ENCODE measurements at regions not wholly inside any gene's neighbourhood (a gene's known extent, or its start where the extent isn't known, plus 50 kb on each side); places are given as distances from the start of the nearest gene placed in this dataset.
"Not testable (repeated sequence)": the region's sequence is repeated elsewhere in the genome, so short reads cannot be mapped to it uniquely, and the experiment has no call there.

- TF ChIP-seq POLR2A (IDR thresholded peaks at IDR 0.05; ENCODE audit: low read length) (no peak), GATA1 (IDR thresholded peaks at IDR 0.05; ENCODE audit: low read depth, low read length) (no peak)
- DNase-seq, result no peak
Measured at GRCh38 chr13:65265988-65266387, 1964.1 kb downstream of the PCDH9 start.

GRCh38 chr13:65264066-65264465 is 1966.1 kb downstream of the PCDH9 start:
- no peak for DNase-seq

GRCh38 chr13:65260946-65261891 is 1968.9 kb downstream of the PCDH9 start:
- no peak for TF ChIP-seq POLR2A (IDR thresholded peaks at IDR 0.05; ENCODE audit: low read length)
- no peak for TF ChIP-seq GATA1 (IDR thresholded peaks at IDR 0.05; ENCODE audit: low read depth, low read length)
- DNase-seq, result no peak

More at GRCh38 chr13:65264066-65264465, 1966.1 kb downstream of the PCDH9 start:
- TF ChIP-seq POLR2A (IDR thresholded peaks at IDR 0.05; ENCODE audit: low read length) (no peak), GATA1 (IDR thresholded peaks at IDR 0.05; ENCODE audit: low read depth, low read length) (no peak)

- TF ChIP-seq POLR2A (IDR thresholded peaks at IDR 0.05; ENCODE audit: low read length), result no peak
- no peak for TF ChIP-seq GATA1 (IDR thresholded peaks at IDR 0.05; ENCODE audit: low read depth, low read length)
- no peak for DNase-seq
Measured at GRCh38 chr13:65240773-65241172, 1989.4 kb downstream of the PCDH9 start.

- TF ChIP-seq GATA1 (IDR thresholded peaks at IDR 0.05; ENCODE audit: low read depth, low read length), result no peak
- no peak for TF ChIP-seq POLR2A (IDR thresholded peaks at IDR 0.05; ENCODE audit: low read length)
- DNase-seq, result no peak
Measured at GRCh38 chr13:65236841-65237418, 1993.2 kb downstream of the PCDH9 start.

- DNase-seq, result no peak
- no peak for TF ChIP-seq GATA1 (IDR thresholded peaks at IDR 0.05; ENCODE audit: low read depth, low read length)
- TF ChIP-seq POLR2A (IDR thresholded peaks at IDR 0.05; ENCODE audit: low read length), result no peak
Measured at GRCh38 chr13:65217471-65217995, 2012.6 kb downstream of the PCDH9 start.

- not testable (repeated sequence) for DNase-seq
Measured at GRCh38 chr13:65202845-65203244, 2027.3 kb downstream of the PCDH9 start.

- no peak for DNase-seq
Measured at GRCh38 chr13:65188721-65189120, 2041.4 kb downstream of the PCDH9 start.

GRCh38 chr13:65168026-65168425 is 2062.1 kb downstream of the PCDH9 start:
- TF ChIP-seq GATA1 (IDR thresholded peaks at IDR 0.05; ENCODE audit: low read depth, low read length) (no peak), POLR2A (IDR thresholded peaks at IDR 0.05; ENCODE audit: low read length) (no peak)
- DNase-seq, result no peak

More at GRCh38 chr13:65188721-65189120, 2041.4 kb downstream of the PCDH9 start:
- TF ChIP-seq POLR2A (IDR thresholded peaks at IDR 0.05; ENCODE audit: low read length) (no peak), GATA1 (IDR thresholded peaks at IDR 0.05; ENCODE audit: low read depth, low read length) (no peak)

GRCh38 chr13:65166675-65167074 is 2063.5 kb downstream of the PCDH9 start:
- TF ChIP-seq POLR2A (IDR thresholded peaks at IDR 0.05; ENCODE audit: low read length), result no peak
- TF ChIP-seq GATA1 (IDR thresholded peaks at IDR 0.05; ENCODE audit: low read depth, low read length), result no peak
- DNase-seq, result no peak

- no peak for TF ChIP-seq POLR2A (IDR thresholded peaks at IDR 0.05; ENCODE audit: low read length)
- no peak for TF ChIP-seq GATA1 (IDR thresholded peaks at IDR 0.05; ENCODE audit: low read depth, low read length)
- DNase-seq, result no peak
Measured at GRCh38 chr13:65159803-65160202, 2070.3 kb downstream of the PCDH9 start.

- DNase-seq, result no peak
- TF ChIP-seq POLR2A (IDR thresholded peaks at IDR 0.05; ENCODE audit: low read length) (no peak), GATA1 (IDR thresholded peaks at IDR 0.05; ENCODE audit: low read depth, low read length) (no peak)
Measured at GRCh38 chr13:65155861-65156260, 2074.3 kb downstream of the PCDH9 start.

GRCh38 chr13:65154661-65155447 is 2075.3 kb downstream of the PCDH9 start:
- DNase-seq, result no peak
- TF ChIP-seq POLR2A (IDR thresholded peaks at IDR 0.05; ENCODE audit: low read length) (no peak), GATA1 (IDR thresholded peaks at IDR 0.05; ENCODE audit: low read depth, low read length) (no peak)

GRCh38 chr13:65149687-65150086 is 2080.4 kb downstream of the PCDH9 start:
- no peak for TF ChIP-seq POLR2A (IDR thresholded peaks at IDR 0.05; ENCODE audit: low read length)
- no peak for TF ChIP-seq GATA1 (IDR thresholded peaks at IDR 0.05; ENCODE audit: low read depth, low read length)
- DNase-seq, result no peak
